WTC11 (cell line): ENCODE measurements at regions not wholly inside any gene's neighbourhood (a gene's known extent, or its start where the extent isn't known, plus 50 kb on each side); places are given as distances from the start of the nearest gene placed in this dataset.

Source experiments
- ATAC-seq: fragments of 200-7000 bp; cut with Tn5 transposase; 2 replicates; pipeline ENCODE4 v1.10.0; 2021; ENCODE audit warnings: mild to moderate bottlenecking, moderate library complexity
- CTCF ChIA-PET: fragments of 300-600 bp; sonication (Branson Sonifier 250); formaldehyde crosslinking; loops from one replicate; lab custom pipeline; 2021; ENCODE audit warnings: antibody characterized with exemption; lab: Charles Lee
- POLR2A ChIA-PET: fragments of 350-600 bp; sonication (Branson Sonifier 250); formaldehyde crosslinking; loops from one replicate; lab custom pipeline; 2021; ENCODE audit warnings: antibody characterized with exemption; lab: Charles Lee
- DNase-seq: peaks from one replicate; pipeline ENCODE4 v3.0.0; 2021; ENCODE audit warnings: low spot score
- H3K27ac Mint-ChIP-seq: 2 replicates; pipeline ENCODE4 v1.8.0; 2021; ENCODE audit warnings: mixed read lengths
- H3K27me3 Mint-ChIP-seq: 2 replicates; pipeline ENCODE4 v1.8.0; 2021; ENCODE audit warnings: low read depth, mild to moderate bottlenecking, moderate library complexity, mixed read lengths
- H3K36me3 Mint-ChIP-seq: 2 replicates; pipeline ENCODE4 v1.8.0; 2021; ENCODE audit warnings: mixed read lengths
- H3K4me1 Mint-ChIP-seq: 2 replicates; pipeline ENCODE4 v1.8.0; 2022; ENCODE audit warnings: mixed read lengths
- H3K4me3 Mint-ChIP-seq: 2 replicates; pipeline ENCODE4 v1.8.0; 2021; ENCODE audit warnings: mild to moderate bottlenecking, moderate library complexity, mixed read lengths
- H3K9me3 Mint-ChIP-seq: 2 replicates; pipeline ENCODE4 v1.8.0; 2021; ENCODE audit warnings: mixed read lengths
- AFF4 ChIP-seq: sonication (generic); formaldehyde crosslinking; IDR thresholded peaks from 2 replicates; pipeline ENCODE4 v1.8.1; 2023; ENCODE audit warnings: mild to moderate bottlenecking, missing genetic modification reagents, borderline replicate concordance
- CREB1 ChIP-seq: sonication (generic); formaldehyde crosslinking; IDR thresholded peaks from 2 replicates; pipeline ENCODE4 v1.8.0; 2023; ENCODE audit warnings: mild to moderate bottlenecking, missing genetic modification reagents
- E2F1 ChIP-seq: sonication (generic); formaldehyde crosslinking; IDR thresholded peaks from 2 replicates; pipeline ENCODE4 v1.8.0; 2022; ENCODE audit warnings: mild to moderate bottlenecking, missing genetic modification reagents
- E2F4 ChIP-seq: sonication (generic); formaldehyde crosslinking; IDR thresholded peaks from 2 replicates; pipeline ENCODE4 v1.8.1; 2022; ENCODE audit warnings: low read depth, mild to moderate bottlenecking, moderate library complexity, missing genetic modification reagents, borderline replicate concordance
- MXD4 ChIP-seq: fragments of 250-450 bp; sonication (Bioruptor Pico); IDR thresholded peaks from 2 replicates; pipeline ENCODE4 v1.8.0; 2021; ENCODE audit warnings: mild to moderate bottlenecking, moderate library complexity, borderline replicate concordance
- NFATC4 ChIP-seq: fragments of 250-450 bp; sonication (Bioruptor Pico); IDR thresholded peaks from 2 replicates; pipeline ENCODE4 v1.9.0; 2021; ENCODE audit warnings: mild to moderate bottlenecking
- NFYB ChIP-seq: sonication (generic); formaldehyde crosslinking; conservative IDR thresholded peaks from 2 replicates; pipeline ENCODE4 v1.8.0; 2022; ENCODE audit warnings: low read depth, missing genetic modification reagents
- TCF7 ChIP-seq: sonication (generic); formaldehyde crosslinking; IDR thresholded peaks from 2 replicates; pipeline ENCODE4 v1.8.0; 2022; ENCODE audit warnings: mild to moderate bottlenecking, low read depth, missing genetic modification reagents, moderate library complexity
- TEAD4 ChIP-seq: sonication (generic); formaldehyde crosslinking; IDR thresholded peaks from 2 replicates; pipeline ENCODE4 v1.8.0; 2022; ENCODE audit warnings: mild to moderate bottlenecking, missing genetic modification reagents
- USF1 ChIP-seq: sonication (generic); formaldehyde crosslinking; IDR thresholded peaks from 2 replicates; pipeline ENCODE4 v1.8.0; 2022; ENCODE audit warnings: mild to moderate bottlenecking, missing genetic modification reagents
- ZNF512 ChIP-seq: sonication (generic); formaldehyde crosslinking; IDR thresholded peaks from 2 replicates; pipeline ENCODE4 v1.8.1; 2022; ENCODE audit warnings: missing genetic modification reagents, borderline replicate concordance
- ZNF532 ChIP-seq: fragments of 250-450 bp; sonication (Bioruptor Pico); IDR thresholded peaks from 2 replicates; pipeline ENCODE4 v1.9.0; 2021; ENCODE audit warnings: mild to moderate bottlenecking, borderline replicate concordance

GRCh38 chr5:126357585-126358342 lies 65.4 kb upstream of the GRAMD2B start:
- Mint-ChIP-seq H3K4me3 (no peak overlapping the region), H3K27ac (no peak overlapping the region), H3K27me3 (no peaks in the 10 kb centered on the region), H3K36me3 (no peaks in the 10 kb centered on the region), H3K9me3 (no peaks in the 10 kb centered on the region; the same call in 1 of the 2 replicates), H3K4me1 (peaks cover 15% of the 10 kb centered on the region)
- ATAC-seq (no peak), DNase-seq (no peak)
- POLR2A ChIA-PET: no interaction called here
- CTCF ChIA-PET: interaction anchor here (0.8 to 4.5 kb wide), 6 partner anchors 11 to 181 kb away, joined by 3 to 16 read pairs (median 3); no protein-coding TSS in a partner anchor
- TF ChIP-seq AFF4 (CRISPR knock-in tag): no peak
- TF ChIP-seq ZNF512 (CRISPR knock-in tag): no peak
- no peak for TF ChIP-seq E2F1
- no peak for TF ChIP-seq CREB1
- TF ChIP-seq NFYB (CRISPR knock-in tag): no peak
- no peak for TF ChIP-seq ZNF532 (CRISPR knock-in tag)

GRCh38 chr5:126358525-126358924 lies 64.7 kb upstream of the GRAMD2B start:
- H3K4me3 Mint-ChIP-seq: no peak overlapping the region
- H3K36me3 Mint-ChIP-seq: no peaks in the 10 kb centered on the region
- H3K4me1 Mint-ChIP-seq: peaks cover 15% of the 10 kb centered on the region
- no peaks in the 10 kb centered on the region; the same call in 1 of the 2 replicates for H3K27me3 Mint-ChIP-seq
- ATAC-seq: peak; percentile 24; the same call in 1 of the 2 replicates
- ChIA-PET POLR2A (no interaction called here), CTCF (interaction anchor here (0.8 to 4.5 kb wide), 6 partner anchors 10 to 180 kb away, joined by 3 to 16 read pairs (median 3); no protein-coding TSS in a partner anchor)
- peaks cover 4% of the 10 kb centered on the region for H3K9me3 Mint-ChIP-seq
- no peak overlapping the region for H3K27ac Mint-ChIP-seq
- DNase-seq: no peak
- TF ChIP-seq TCF7 (CRISPR knock-in tag) (no peak), MXD4 (no peak), TEAD4 (CRISPR knock-in tag) (no peak), E2F1 (no peak), USF1 (CRISPR knock-in tag) (no peak), NFATC4 (CRISPR knock-in tag) (no peak), AFF4 (CRISPR knock-in tag) (no peak), E2F4 (CRISPR knock-in tag) (no peak)
